PFSK-1 (cell line): ENCODE measurements at regions not wholly inside any gene's neighbourhood (a gene's known extent, or its start where the extent isn't known, plus 50 kb on each side); places are given as distances from the start of the nearest gene placed in this dataset.

Experiments used
- FOXP2 ChIP-seq: optimal IDR thresholded peaks from 2 replicates; pipeline ENCODE3; 2011; ENCODE audit warnings: borderline replicate concordance, control low read depth, inconsistent platforms; ENCODE audit not compliant: insufficient read depth; ENCODE audit errors: extremely low read length, extremely low read depth
- POLR2AphosphoS5 ChIP-seq: IDR thresholded peaks from 2 replicates; pipeline ENCODE4 v1.6.1; 2012; ENCODE audit warnings: low read depth, mild to moderate bottlenecking, control low read depth, low read length, moderate library complexity
- REST ChIP-seq, 2 experiments: IDR thresholded peaks; 2 replicates each; pipeline versions ENCODE4 v1.6.1 to v1.8.0; 2011 to 2012; ENCODE audit warnings: low read depth in 2 of 2, low read length in 2 of 2, control low read depth in 1 of 2, inconsistent platforms in 1 of 2, mild to moderate bottlenecking in 1 of 2, moderate library complexity in 1 of 2; ENCODE audit not compliant: insufficient read depth in 1 of 2
- SIN3A ChIP-seq: IDR thresholded peaks from 2 replicates; pipeline ENCODE4 v1.6.1; 2012; ENCODE audit warnings: mild to moderate bottlenecking, low read length, moderate library complexity, borderline replicate concordance; ENCODE audit not compliant: insufficient read depth
- TAF1 ChIP-seq: IDR thresholded peaks from 2 replicates; pipeline ENCODE4 v1.6.1; 2012; ENCODE audit warnings: low read length, control low read depth, borderline replicate concordance; ENCODE audit not compliant: insufficient read depth

- TF ChIP-seq POLR2AphosphoS5 = no peak
- TF ChIP-seq REST (IDR thresholded peaks at IDR 0.05; ENCODE audit: insufficient read depth in 1 of 2, low read depth in 2 of 2, low read length in 2 of 2) = no peak
- TF ChIP-seq SIN3A = no peak
- TF ChIP-seq TAF1 = no peak
- TF ChIP-seq FOXP2 = no peak
Observed at GRCh38 chr9:561427-561826, 280.1 kb upstream of the DMRT1 start.

- TF ChIP-seq TAF1 = no peak
- TF ChIP-seq POLR2AphosphoS5 = no peak
- no peak for TF ChIP-seq REST (IDR thresholded peaks at IDR 0.05; ENCODE audit: insufficient read depth in 1 of 2, low read depth in 2 of 2, low read length in 2 of 2)
- TF ChIP-seq SIN3A = no peak
- no peak for TF ChIP-seq FOXP2
Observed at GRCh38 chr9:563200-563599, 278.3 kb upstream of the DMRT1 start.

GRCh38 chr9:565528-565927 is 276.0 kb upstream of the DMRT1 start:
- TF ChIP-seq FOXP2 (no peak), REST (IDR thresholded peaks at IDR 0.05; ENCODE audit: insufficient read depth in 1 of 2, low read depth in 2 of 2, low read length in 2 of 2) (no peak)

GRCh38 chr9:567128-567746 is 274.3 kb upstream of the DMRT1 start:
- TF ChIP-seq FOXP2 = no peak

GRCh38 chr9:567747-568305 is 273.7 kb upstream of the DMRT1 start:
- TF ChIP-seq REST (IDR thresholded peaks at IDR 0.05; ENCODE audit: insufficient read depth in 1 of 2, low read depth in 2 of 2, low read length in 2 of 2) (no peak), TAF1 (no peak), FOXP2 (no peak), POLR2AphosphoS5 (no peak), SIN3A (no peak)
